GM10248 (cell line): ENCODE measurements at regions not wholly inside any gene's neighbourhood (a gene's known extent, or its start where the extent isn't known, plus 50 kb on each side); places are given as distances from the start of the nearest gene placed in this dataset.

Experiments used
- CTCF ChIA-PET: fragments of 300-600 bp; sonication (Branson Sonifier 250); formaldehyde crosslinking; extraction: SDS; loops from one replicate; lab custom pipeline; 2021; ENCODE audit warnings: antibody characterized with exemption; lab: Yijun Ruan, JAX
- POLR2A ChIA-PET: fragments of 350-650 bp; sonication (Branson Sonifier 250); formaldehyde crosslinking; extraction: SDS; loops from one replicate; lab custom pipeline; 2020; ENCODE audit warnings: antibody characterized with exemption; lab: Yijun Ruan, JAX
- DNase-seq: peaks from one replicate; pipeline ENCODE4 v3.0.0; 2012; ENCODE audit errors: extremely low spot score
- CTCF ChIP-seq: IDR thresholded peaks from 2 replicates; pipeline ENCODE4 v1.5.1; 2012; ENCODE audit warnings: mild to moderate bottlenecking, low read depth; ENCODE audit errors: extremely low read depth, missing control alignments, control extremely low read depth

GRCh38 chr3:106748472-106749262, 628.6 kb upstream of the CCDC54 start:
- POLR2A ChIA-PET, result no interaction called here
- TF ChIP-seq CTCF, result no peak
- no peak for DNase-seq
- CTCF ChIA-PET, result interaction anchor here (1.7 kb wide), 1 partner anchor 8 kb away, joined by 5 read pairs; no protein-coding TSS in a partner anchor

DNA sequence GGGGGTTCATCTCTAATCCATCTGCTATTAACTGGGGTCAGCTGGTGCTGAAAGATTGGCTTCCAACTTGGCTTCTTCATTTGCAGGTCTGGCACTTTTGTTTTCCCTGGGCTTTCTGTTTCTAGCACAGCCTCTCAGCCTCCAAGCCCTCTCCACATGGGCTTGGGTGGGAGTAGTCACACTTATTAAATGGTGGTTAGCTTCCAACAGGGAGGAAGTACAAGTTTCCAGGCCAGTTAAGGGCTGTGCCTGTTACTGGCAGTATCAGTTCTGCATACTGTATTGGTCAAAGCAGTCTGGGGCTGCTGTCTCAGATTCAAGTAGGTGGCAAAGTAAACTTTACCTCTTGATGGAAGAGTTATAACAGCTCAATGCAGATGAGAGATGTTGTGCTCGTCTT, 627.1 kb upstream of the CCDC54 start:
- TF ChIP-seq CTCF, result no peak
- no peak for DNase-seq
- POLR2A ChIA-PET, result no interaction called here
- CTCF ChIA-PET, result no interaction called here

DNA sequence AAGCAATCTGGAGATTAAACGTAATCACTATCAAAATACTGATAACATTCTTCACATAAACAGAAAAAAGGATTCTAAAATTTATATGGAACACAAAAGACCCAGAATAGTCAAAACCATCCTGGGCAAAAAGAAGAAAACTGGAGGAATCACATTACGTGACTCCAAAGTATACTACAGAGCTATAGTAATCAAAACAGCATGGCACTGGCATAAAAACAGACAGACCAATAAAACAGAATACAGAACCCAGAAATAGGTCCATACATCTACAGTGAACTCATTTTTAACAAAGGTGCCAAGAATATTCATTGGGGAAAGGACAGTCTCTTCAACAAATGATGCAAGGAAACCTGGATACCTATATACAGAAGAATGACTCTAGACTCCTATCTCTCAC, 621.9 kb upstream of the CCDC54 start:
- POLR2A ChIA-PET, result no interaction called here
- no peak for DNase-seq
- CTCF ChIA-PET, result no interaction called here
- no peak for TF ChIP-seq CTCF

DNA sequence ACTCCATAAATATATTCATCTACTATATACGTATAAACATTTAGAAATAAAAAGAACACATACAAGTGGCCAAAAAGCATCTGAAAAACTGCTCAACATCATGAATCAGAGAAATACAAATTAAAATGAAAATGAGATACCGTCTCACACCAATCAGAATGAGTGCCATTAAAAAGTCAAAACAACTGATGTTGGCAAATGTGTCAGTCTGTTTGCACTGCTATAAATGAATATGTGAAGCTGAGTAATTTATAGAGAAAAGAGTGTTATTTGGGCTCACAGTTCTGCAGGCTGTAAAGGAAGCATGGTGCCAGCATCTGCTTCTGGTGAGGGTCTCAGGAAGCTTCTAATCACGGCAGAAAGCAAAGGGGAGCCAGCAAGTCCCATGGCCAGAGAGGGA, 620.3 kb upstream of the CCDC54 start:
- ChIA-PET POLR2A (no interaction called here), CTCF (no interaction called here)
- no peak for DNase-seq
- TF ChIP-seq CTCF, result no peak

DNA sequence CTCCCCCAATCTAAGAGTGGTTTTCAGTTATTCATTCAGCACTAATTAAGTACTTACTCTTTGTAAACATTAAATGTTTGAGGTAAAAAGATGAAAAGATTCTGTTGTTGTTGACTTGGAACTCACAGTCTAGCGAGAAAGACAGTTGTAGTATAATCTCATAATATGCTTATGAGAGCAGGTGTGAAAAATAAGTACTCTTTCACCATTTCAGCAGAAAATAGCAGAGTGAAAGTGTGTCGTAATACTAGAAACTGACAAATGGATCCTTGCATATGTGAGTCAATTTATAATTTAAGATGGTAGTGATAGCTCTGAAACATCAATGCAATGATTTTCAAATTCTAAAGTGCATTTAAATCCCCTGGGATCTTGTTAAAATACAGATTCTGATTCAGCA, 618.8 kb upstream of the CCDC54 start:
- ChIA-PET POLR2A (no interaction called here), CTCF (interaction anchor here (1.2 kb wide), 1 partner anchor 29 kb away, joined by 3 read pairs; no protein-coding TSS in a partner anchor)
- no peak for DNase-seq
- no peak for TF ChIP-seq CTCF

GRCh38 chr3:106759731-106760130, 617.5 kb upstream of the CCDC54 start:
- TF ChIP-seq CTCF, result no peak
- DNase-seq, result no peak
- ChIA-PET CTCF (interaction anchor here (0.9 kb wide), 1 partner anchor 16 kb away, joined by 3 read pairs; no protein-coding TSS in a partner anchor), POLR2A (no interaction called here)

DNA sequence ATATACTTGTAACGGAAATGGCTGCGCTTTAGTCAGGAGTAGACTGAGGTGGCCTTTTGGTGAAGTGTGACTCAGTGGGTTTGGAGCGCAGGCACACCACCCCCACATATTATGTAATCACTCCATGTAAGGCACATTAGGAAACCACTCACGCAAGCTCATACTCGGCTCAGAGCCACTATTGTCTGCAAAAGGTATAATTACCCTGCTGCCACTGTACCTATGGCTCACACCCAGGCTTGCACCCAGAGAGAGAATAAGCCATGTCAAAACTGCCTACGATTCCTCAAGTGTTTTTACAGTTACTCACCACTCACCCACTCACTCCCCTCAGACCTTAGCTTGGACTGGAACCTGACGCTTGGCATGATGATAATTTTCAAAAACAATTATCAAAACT, 611.9 kb upstream of the CCDC54 start:
- TF ChIP-seq CTCF, result no peak
- POLR2A ChIA-PET, result no interaction called here
- DNase-seq, result no peak
- CTCF ChIA-PET, result interaction anchor here (1.7 kb wide), 1 partner anchor 11 kb away, joined by 3 read pairs; no protein-coding TSS in a partner anchor
